GM23338 (cell line): ENCODE measurements at regions not wholly inside any gene's neighbourhood (a gene's known extent, or its start where the extent isn't known, plus 50 kb on each side); places are given as distances from the start of the nearest gene placed in this dataset.

Source experiments
- ATAC-seq: fragments of 200-7000 bp; cut with Tn5 transposase; 3 replicates; pipeline ENCODE4 v1.9.1; 2020
- DNase-seq: peaks from one replicate; pipeline ENCODE4 v3.0.0-alpha.2; 2015; ENCODE audit warnings: low spot score
- H2AFZ ChIP-seq: fragments of 200-600 bp; sonication (generic); 2 replicates; pipeline ENCODE4 v1.8.0; 2016; ENCODE audit warnings: antibody characterized with exemption, mild to moderate bottlenecking, moderate library complexity
- H3F3A ChIP-seq: fragments of 200-600 bp; sonication (generic); replicated peaks from 2 replicates; pipeline ENCODE4 v1.8.0; 2017; ENCODE audit warnings: antibody characterized with exemption, mixed run types, low read depth
- H3K27ac ChIP-seq: fragments of 200-600 bp; sonication (generic); 2 replicates; pipeline ENCODE4 v1.6.1; 2016; ENCODE audit warnings: low read depth
- H3K27me3 ChIP-seq: fragments of 200-600 bp; sonication (generic); 2 replicates; pipeline ENCODE4 v1.8.0; 2016; ENCODE audit warnings: mild to moderate bottlenecking, mixed run types, moderate library complexity; ENCODE audit not compliant: insufficient read depth
- H3K36me3 ChIP-seq: fragments of 200-600 bp; sonication (generic); 2 replicates; pipeline ENCODE4 v1.8.0; 2016; ENCODE audit warnings: mild to moderate bottlenecking; ENCODE audit not compliant: insufficient read depth
- H3K4me1 ChIP-seq: fragments of 200-600 bp; sonication (generic); 2 replicates; pipeline ENCODE4 v1.8.0; 2016; ENCODE audit warnings: mild to moderate bottlenecking, moderate library complexity; ENCODE audit not compliant: insufficient read depth
- H3K4me2 ChIP-seq: fragments of 200-600 bp; sonication (generic); 2 replicates; pipeline ENCODE4 v1.7.1; 2017; ENCODE audit warnings: mixed run types
- H3K4me3 ChIP-seq: fragments of 200-600 bp; sonication (generic); 2 replicates; pipeline ENCODE4 v1.6.1; 2016; ENCODE audit warnings: mixed run types
- H3K79me2 ChIP-seq: fragments of 200-600 bp; sonication (generic); replicated peaks from 2 replicates; pipeline ENCODE4 v1.8.0; 2017; ENCODE audit warnings: mild to moderate bottlenecking; ENCODE audit not compliant: insufficient read depth
- H3K9me2 ChIP-seq: fragments of 200-600 bp; sonication (generic); 2 replicates; pipeline ENCODE4 v1.8.0; 2017; ENCODE audit not compliant: insufficient read depth
- H4K20me1 ChIP-seq: fragments of 200-600 bp; sonication (generic); replicated peaks from 2 replicates; pipeline ENCODE4 v1.8.0; 2017; ENCODE audit warnings: mild to moderate bottlenecking; ENCODE audit not compliant: insufficient read depth
- H3K27ac Mint-ChIP-seq: 2 replicates; pipeline ENCODE4 v1.8.0; 2020; ENCODE audit warnings: inconsistent platforms, mild to moderate bottlenecking, moderate library complexity, mixed read lengths
- H3K27me3 Mint-ChIP-seq: 3 replicates; pipeline ENCODE4 v1.8.0; 2022; ENCODE audit warnings: low read depth, mild to moderate bottlenecking, moderate library complexity, mixed read lengths, inconsistent platforms; ENCODE audit not compliant: insufficient read depth, poor library complexity
- H3K36me3 Mint-ChIP-seq: 3 replicates; pipeline ENCODE4 v1.8.0; 2021; ENCODE audit warnings: low read depth, mild to moderate bottlenecking, inconsistent platforms, moderate library complexity, mixed read lengths
- H3K4me1 Mint-ChIP-seq: 3 replicates; pipeline ENCODE4 v1.8.0; 2020; ENCODE audit warnings: mild to moderate bottlenecking, inconsistent platforms, mixed read lengths
- H3K4me3 Mint-ChIP-seq: 3 replicates; pipeline ENCODE4 v1.8.0; 2021; ENCODE audit warnings: moderate library complexity, mild to moderate bottlenecking, inconsistent platforms, mixed read lengths
- H3K9me3 Mint-ChIP-seq: 3 replicates; pipeline ENCODE4 v1.8.0; 2020; ENCODE audit warnings: moderate library complexity, mild to moderate bottlenecking, inconsistent platforms, mixed read lengths
- CREB1 ChIP-seq: fragments of 250-450 bp; sonication (Bioruptor Pico); IDR thresholded peaks from 2 replicates; pipeline ENCODE4 v1.5.0; 2020; ENCODE audit warnings: low read depth, mild to moderate bottlenecking, moderate library complexity
- EZH2phosphoT487 ChIP-seq: fragments of 200-600 bp; sonication (generic); IDR thresholded peaks from one replicate; pipeline ENCODE4 v1.8.1; 2018; ENCODE audit warnings: antibody characterized with exemption; ENCODE audit not compliant: unreplicated experiment
- JUNB ChIP-seq: IDR thresholded peaks from one replicate; pipeline ENCODE4 v1.6.1; 2016; ENCODE audit warnings: antibody characterized with exemption; ENCODE audit not compliant: unreplicated experiment
- NANOG ChIP-seq: IDR thresholded peaks from 2 replicates; pipeline ENCODE4 v1.6.1; 2016; ENCODE audit warnings: antibody characterized with exemption, borderline replicate concordance
- POLR2AphosphoS5 ChIP-seq: IDR thresholded peaks from 2 replicates; pipeline ENCODE4 v1.6.1; 2016; ENCODE audit warnings: antibody characterized with exemption, low read depth
- STAT1 ChIP-seq: IDR thresholded peaks from one replicate; pipeline ENCODE4 v1.6.1; 2016; ENCODE audit warnings: antibody characterized with exemption; ENCODE audit not compliant: unreplicated experiment
- ZNF114 ChIP-seq: fragments of 250-450 bp; sonication (Bioruptor Pico); IDR thresholded peaks from 2 replicates; pipeline ENCODE4 v1.5.0; 2020; ENCODE audit warnings: mild to moderate bottlenecking, moderate library complexity
- ZNF331 ChIP-seq: fragments of 250-450 bp; sonication (Bioruptor Pico); IDR thresholded peaks from 2 replicates; pipeline ENCODE4 v1.5.0; 2020; ENCODE audit warnings: low read depth, mild to moderate bottlenecking, moderate library complexity
- TF ChIP-seq, protein P1 (sequence below): IDR thresholded peaks from one replicate; pipeline ENCODE4 v1.6.1; 2018; ENCODE audit warnings: antibody characterized with exemption; ENCODE audit not compliant: unreplicated experiment
- TF ChIP-seq, protein P2 (sequence below): IDR thresholded peaks from 2 replicates; pipeline ENCODE4 v1.6.1; 2016; ENCODE audit warnings: antibody characterized with exemption

DNA sequence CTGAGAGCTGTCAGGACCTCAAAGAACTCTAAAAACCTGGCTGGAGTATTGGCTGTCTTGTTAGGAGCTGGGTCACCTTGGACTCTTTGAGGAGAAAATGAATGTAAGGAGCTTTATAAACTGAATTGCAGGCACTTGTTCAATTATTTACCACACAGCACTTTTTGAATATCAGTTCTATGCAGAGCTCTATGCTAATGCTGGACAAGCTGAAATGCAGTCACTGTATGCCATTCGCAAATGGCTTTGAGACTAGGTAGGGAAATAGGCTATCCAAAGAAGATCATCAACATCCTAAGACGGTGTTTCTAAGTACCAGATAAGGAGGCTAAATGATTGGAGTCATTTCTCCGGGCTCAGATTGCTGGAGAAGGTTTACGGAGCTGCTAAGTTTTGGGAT lies 333.5 kb downstream of the SIPA1L2 start:
- H3K27ac Mint-ChIP-seq: no peak overlapping the region
- no peak for ATAC-seq
- no peaks in the 10 kb centered on the region for H3K36me3 Mint-ChIP-seq
- no peak for TF ChIP-seq STAT1
- TF ChIP-seq, protein P1, sequence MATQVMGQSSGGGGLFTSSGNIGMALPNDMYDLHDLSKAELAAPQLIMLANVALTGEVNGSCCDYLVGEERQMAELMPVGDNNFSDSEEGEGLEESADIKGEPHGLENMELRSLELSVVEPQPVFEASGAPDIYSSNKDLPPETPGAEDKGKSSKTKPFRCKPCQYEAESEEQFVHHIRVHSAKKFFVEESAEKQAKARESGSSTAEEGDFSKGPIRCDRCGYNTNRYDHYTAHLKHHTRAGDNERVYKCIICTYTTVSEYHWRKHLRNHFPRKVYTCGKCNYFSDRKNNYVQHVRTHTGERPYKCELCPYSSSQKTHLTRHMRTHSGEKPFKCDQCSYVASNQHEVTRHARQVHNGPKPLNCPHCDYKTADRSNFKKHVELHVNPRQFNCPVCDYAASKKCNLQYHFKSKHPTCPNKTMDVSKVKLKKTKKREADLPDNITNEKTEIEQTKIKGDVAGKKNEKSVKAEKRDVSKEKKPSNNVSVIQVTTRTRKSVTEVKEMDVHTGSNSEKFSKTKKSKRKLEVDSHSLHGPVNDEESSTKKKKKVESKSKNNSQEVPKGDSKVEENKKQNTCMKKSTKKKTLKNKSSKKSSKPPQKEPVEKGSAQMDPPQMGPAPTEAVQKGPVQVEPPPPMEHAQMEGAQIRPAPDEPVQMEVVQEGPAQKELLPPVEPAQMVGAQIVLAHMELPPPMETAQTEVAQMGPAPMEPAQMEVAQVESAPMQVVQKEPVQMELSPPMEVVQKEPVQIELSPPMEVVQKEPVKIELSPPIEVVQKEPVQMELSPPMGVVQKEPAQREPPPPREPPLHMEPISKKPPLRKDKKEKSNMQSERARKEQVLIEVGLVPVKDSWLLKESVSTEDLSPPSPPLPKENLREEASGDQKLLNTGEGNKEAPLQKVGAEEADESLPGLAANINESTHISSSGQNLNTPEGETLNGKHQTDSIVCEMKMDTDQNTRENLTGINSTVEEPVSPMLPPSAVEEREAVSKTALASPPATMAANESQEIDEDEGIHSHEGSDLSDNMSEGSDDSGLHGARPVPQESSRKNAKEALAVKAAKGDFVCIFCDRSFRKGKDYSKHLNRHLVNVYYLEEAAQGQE: no peak
- TF ChIP-seq JUNB: no peak
- no peak for TF ChIP-seq NANOG
- TF ChIP-seq ZNF331 (CRISPR knock-in tag): no peak
- TF ChIP-seq EZH2phosphoT487: no peak
- no peak for TF ChIP-seq ZNF114 (CRISPR knock-in tag)
- TF ChIP-seq, protein P2, sequence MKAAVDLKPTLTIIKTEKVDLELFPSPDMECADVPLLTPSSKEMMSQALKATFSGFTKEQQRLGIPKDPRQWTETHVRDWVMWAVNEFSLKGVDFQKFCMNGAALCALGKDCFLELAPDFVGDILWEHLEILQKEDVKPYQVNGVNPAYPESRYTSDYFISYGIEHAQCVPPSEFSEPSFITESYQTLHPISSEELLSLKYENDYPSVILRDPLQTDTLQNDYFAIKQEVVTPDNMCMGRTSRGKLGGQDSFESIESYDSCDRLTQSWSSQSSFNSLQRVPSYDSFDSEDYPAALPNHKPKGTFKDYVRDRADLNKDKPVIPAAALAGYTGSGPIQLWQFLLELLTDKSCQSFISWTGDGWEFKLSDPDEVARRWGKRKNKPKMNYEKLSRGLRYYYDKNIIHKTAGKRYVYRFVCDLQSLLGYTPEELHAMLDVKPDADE: no peak
- TF ChIP-seq POLR2AphosphoS5: no peak
- Histone ChIP-seq H4K20me1 (0 out of 2 replicates have a peak, but pooled peaks cover 3% of the 10 kb centered on the region), H3K9me2 (peaks cover 9% of the 10 kb centered on the region), H2AFZ (no peak overlapping the region), H3K27me3 (no peaks in the 10 kb centered on the region), H3F3A (no peaks in the 10 kb centered on the region), H3K27ac (no peak overlapping the region), H3K36me3 (no peaks in the 10 kb centered on the region), H3K4me3 (no peak overlapping the region), H3K4me1 (no peaks in the 10 kb centered on the region), H3K79me2 (no peaks in the 10 kb centered on the region), H3K4me2 (no peak overlapping the region)
- no peaks in the 10 kb centered on the region for H3K4me1 Mint-ChIP-seq
- no peaks in the 10 kb centered on the region for H3K9me3 Mint-ChIP-seq
- H3K4me3 Mint-ChIP-seq: no peak overlapping the region
- no peak for DNase-seq
- H3K27me3 Mint-ChIP-seq: no peaks in the 10 kb centered on the region

DNA sequence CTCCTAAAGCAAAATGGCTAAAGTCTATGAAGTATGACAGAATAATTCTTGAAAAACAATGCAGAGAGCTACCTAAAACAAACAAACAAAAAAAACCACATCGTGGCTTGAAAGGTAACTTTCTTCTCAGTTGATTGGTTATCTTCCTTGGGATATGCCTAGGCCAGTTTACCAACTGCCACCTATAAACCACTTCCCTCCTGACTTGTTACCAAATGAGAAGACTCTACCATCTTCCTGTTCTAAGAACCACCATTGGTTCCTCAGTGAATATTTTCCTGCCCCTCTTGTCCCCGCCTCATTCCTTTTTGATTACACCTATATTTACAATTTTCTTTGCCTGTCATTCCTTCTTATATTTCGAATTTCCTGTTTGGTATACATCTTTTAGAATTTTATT lies 336.6 kb downstream of the SIPA1L2 start:
- H3K4me2 ChIP-seq: no peak overlapping the region
- H3K4me3 Mint-ChIP-seq: no peak overlapping the region
- no peaks in the 10 kb centered on the region for H3K9me3 Mint-ChIP-seq
- H3K4me3 ChIP-seq: no peak overlapping the region
- H3K27ac ChIP-seq: no peak overlapping the region
- no peak overlapping the region for H3K27ac Mint-ChIP-seq
- no peaks in the 10 kb centered on the region for H3K27me3 ChIP-seq
- no peak for ATAC-seq
- H3K36me3 Mint-ChIP-seq: no peaks in the 10 kb centered on the region
- H3K36me3 ChIP-seq: no peaks in the 10 kb centered on the region
- no peak for DNase-seq
- no peak for TF ChIP-seq CREB1
- H3K79me2 ChIP-seq: no peaks in the 10 kb centered on the region
- no peaks in the 10 kb centered on the region; the same call in 2 of the 3 replicates for H3K4me1 Mint-ChIP-seq
- H3F3A ChIP-seq: no peaks in the 10 kb centered on the region
- H3K27me3 Mint-ChIP-seq: peaks cover 2% of the 10 kb centered on the region
- no peaks in the 10 kb centered on the region for H3K4me1 ChIP-seq
- H3K9me2 ChIP-seq: peaks cover 9% of the 10 kb centered on the region
- H2AFZ ChIP-seq: no peak overlapping the region
- 0 out of 2 replicates have a peak, but pooled peaks cover 3% of the 10 kb centered on the region for H4K20me1 ChIP-seq
